Suppressor macrophage (primary cell): ENCODE measurements at regions not wholly inside any gene's neighbourhood (a gene's known extent, or its start where the extent isn't known, plus 50 kb on each side); places are given as distances from the start of the nearest gene placed in this dataset.

Experiments
- DNase-seq, 4 experiments: peaks; one replicate each; pipeline ENCODE4 v3.0.0-alpha.2; 2020 to 2022

- no peak for DNase-seq
Observed at GRCh38 chr3:28743271-28743670, 394.6 kb upstream of the AZI2 start.

DNA sequence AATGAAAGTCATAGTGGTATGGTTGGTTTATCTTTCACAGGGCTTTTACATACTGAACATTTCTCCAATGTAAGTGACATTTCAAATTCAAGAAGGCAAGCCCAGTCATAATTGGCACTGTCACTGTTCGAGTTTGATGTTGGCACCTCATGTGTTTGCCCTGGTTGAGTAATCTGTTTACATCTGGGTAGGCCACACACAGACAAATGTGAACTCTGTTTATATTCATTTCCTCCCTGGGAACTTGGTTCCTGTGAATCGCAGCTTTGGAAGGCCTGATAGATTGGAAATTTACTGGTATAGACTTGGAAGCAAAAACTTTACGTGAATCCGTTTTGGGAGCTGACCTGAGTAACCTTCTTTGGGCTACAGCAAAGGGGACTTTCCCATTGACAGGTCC lies 395.2 kb upstream of the AZI2 start:
- no peak for DNase-seq

- DNase-seq, result no peak
Observed at GRCh38 chr3:28745436-28745835, 396.8 kb upstream of the AZI2 start.

GRCh38 chr3:28745916-28746617 lies 397.4 kb upstream of the AZI2 start:
- no peak for DNase-seq

GRCh38 chr3:28746990-28747389 lies 398.4 kb upstream of the AZI2 start:
- DNase-seq, result no peak

GRCh38 chr3:28751864-28752263 lies 403.2 kb upstream of the AZI2 start:
- DNase-seq, result no peak

DNA sequence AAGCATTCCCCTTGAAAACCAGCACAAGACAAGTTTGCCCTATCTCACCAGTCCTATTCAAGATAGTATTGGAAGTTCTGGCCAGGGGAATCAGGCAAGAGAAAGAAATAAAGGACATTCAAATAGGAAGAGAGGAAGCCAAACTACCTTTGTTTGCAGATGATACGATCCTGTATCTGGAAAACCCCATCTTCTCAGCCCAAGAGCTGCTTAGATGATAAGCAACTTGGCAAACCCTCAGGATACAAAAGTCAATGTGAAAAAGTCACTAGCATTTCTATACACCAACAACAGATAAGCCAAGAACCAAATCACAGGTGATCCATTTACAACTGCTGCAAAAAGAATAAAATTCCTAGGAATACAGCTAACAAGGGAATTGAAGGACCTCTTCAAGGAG lies 403.7 kb upstream of the AZI2 start:
- no peak for DNase-seq

DNA sequence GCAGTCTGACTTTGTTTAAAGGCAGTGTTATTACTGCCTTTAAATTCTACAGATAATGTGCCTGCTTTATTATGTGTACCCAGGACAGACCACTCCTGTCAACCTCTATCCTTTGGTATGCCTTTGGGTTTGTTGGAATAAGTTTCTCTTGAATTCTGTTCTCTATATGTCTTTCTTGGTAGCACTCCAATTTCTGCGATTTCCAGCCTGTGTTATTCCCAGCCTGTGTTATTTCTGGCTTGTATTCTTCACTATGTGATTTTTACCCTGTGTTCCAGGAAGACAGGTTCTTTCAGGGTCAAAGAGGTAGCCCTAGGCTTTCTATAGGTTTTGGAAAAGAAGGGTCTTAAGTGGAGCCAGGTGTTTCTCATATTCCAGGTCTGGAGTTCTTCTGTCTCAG lies 407.4 kb upstream of the AZI2 start:
- no peak for DNase-seq

DNA sequence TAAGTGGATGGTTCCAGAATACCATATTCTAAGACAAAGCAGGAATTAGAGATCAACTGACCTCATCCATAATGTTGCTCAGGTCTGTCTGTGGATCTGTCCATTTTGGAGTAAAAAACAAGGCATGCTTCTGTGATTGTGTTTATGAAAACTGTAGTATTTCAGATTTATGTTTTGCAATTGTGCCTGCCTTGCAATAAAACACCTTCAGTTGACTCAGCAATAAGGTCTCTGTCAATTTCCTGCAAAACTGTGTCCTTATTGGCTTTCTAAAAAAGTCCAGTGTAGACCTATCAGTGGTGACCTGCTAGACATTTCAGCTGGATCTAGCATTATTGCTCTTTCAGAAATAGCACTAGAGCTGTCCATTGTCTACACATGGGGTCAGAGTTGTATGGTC lies 409.5 kb upstream of the AZI2 start:
- no peak for DNase-seq

DNA sequence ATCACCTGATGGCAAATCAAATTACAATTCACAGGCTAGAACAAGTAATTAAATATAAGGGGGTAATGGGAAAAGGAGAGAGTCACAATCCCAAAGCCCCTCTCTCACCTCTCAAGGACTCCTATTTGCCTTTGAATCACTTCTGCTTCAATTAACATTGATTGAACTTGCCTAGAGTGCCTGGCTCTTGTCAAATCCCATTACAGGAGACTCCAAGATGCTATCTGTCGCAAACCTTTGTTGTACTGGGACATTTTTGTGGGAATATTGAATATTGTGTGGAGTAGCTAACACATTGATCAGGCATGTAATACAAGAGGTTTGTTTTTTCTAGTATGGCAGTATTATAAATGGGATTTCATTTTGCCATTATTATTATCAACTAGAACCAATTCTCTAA lies 412.8 kb upstream of the AZI2 start:
- DNase-seq, result no peak

DNA sequence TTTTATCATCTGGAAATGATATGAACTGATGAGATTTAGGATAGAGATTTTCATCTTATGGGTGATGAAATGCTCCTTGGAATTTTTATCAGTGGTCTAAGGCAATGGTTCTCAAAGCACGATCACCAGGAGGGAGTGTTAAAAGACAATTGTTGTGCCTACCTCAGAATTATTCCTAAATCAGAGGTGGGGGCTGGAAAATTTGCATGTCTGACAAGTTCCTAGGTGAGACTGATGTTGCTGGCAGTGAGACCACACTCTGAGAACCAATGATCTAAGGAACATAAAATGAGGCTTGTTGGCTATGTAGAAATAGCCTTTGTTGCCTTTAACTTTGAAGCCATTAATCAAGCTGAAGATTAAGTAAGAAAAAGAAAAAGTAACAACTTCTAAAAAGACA lies 416.6 kb upstream of the AZI2 start:
- no peak for DNase-seq

- DNase-seq, result no peak
Observed at GRCh38 chr3:28768439-28768838, 419.8 kb upstream of the AZI2 start.

- no peak for DNase-seq
Observed at GRCh38 chr3:28777806-28778475, 429.3 kb upstream of the AZI2 start.

DNA sequence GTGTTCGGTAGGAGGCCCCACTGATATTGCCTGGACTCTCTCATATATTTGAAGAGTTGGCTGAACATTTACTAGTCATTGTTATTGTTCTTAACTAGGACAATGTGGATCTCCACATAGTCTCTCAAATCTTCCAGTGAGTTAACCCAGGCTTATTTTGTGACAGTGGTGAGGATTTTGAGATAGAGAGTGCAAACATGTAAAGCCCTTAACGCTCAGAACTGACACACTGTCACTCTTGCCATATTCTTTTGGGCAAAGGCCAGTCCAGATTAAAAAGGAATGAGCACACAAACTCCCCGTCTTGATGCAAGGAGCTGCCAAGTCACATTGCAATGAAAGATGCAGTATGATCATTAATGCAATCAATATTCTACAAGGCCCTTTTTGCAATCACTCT lies 431.9 kb upstream of the AZI2 start:
- DNase-seq, result no peak

DNA sequence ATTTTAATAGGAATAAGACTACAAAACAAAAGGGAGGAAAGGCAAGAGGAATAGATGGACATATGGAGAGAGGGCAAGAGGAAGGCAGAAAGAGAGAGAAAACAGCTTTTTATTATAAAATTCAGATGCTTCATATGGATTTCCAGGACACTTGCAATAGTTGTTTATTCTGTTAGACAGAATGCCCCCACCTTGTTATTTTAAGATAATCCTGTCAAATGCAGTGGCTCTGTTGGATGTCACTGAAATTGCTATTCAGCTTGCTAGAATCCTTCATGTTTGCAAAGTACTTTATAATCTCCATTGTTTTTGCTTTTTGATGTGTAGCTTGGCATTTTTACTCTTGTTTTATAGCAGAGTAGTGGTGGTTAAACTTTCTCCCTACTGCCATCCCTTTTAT lies 432.4 kb upstream of the AZI2 start:
- DNase-seq, result no peak

DNA sequence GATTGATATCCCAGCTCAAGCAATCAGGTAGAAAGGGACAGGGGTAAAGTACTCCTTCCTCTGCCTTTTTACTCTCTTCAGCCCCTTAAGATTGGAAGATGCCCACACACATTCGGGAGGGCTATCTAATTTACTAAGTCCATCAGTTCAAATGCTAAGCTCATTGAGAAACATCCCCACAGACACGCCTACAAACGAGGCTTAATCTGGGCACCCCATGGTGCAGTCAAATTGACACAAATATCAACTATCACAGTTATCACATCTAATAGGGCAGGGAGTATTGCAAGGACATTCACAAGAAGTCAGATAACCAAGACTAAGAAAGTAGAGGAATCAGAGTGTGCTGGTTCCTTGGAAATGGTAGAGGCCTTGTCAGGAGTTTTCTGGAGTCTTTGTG lies 437.8 kb upstream of the AZI2 start:
- DNase-seq, result no peak

- DNase-seq, result no peak
Observed at GRCh38 chr3:28788571-28788970, 439.9 kb upstream of the AZI2 start.

DNA sequence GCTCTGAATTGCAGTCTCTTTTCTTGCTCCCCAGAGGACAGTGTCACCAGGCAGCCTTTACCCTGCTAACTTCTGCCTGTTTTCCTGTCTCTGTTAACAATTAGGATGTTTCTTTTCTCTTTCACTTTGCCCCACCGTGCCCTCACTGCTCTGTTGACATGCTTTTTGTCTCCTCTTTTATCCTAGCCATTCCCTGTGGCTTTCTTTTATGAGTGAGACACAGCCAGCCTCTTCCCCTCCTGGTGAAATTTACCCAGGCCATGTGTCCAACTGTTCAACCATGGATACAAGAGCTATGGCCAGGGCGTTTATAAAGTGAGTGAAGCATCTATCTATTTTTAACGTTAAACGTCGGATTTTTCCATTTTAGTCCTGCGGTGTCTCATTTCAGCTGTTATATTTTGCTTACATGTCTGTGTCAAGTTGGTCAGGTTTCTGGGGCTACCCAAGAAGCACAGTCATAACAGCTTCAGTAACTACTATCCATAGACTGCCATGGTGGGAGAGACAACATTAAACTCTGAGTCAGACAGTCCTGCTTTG lies 443.2 kb upstream of the AZI2 start:
- no peak for DNase-seq

GRCh38 chr3:28792604-28793003 lies 444.0 kb upstream of the AZI2 start:
- no peak for DNase-seq

- DNase-seq, result no peak
Observed at GRCh38 chr3:28799084-28799483, 450.5 kb upstream of the AZI2 start.

GRCh38 chr3:28800203-28800602 lies 451.6 kb upstream of the AZI2 start:
- no peak for DNase-seq

DNA sequence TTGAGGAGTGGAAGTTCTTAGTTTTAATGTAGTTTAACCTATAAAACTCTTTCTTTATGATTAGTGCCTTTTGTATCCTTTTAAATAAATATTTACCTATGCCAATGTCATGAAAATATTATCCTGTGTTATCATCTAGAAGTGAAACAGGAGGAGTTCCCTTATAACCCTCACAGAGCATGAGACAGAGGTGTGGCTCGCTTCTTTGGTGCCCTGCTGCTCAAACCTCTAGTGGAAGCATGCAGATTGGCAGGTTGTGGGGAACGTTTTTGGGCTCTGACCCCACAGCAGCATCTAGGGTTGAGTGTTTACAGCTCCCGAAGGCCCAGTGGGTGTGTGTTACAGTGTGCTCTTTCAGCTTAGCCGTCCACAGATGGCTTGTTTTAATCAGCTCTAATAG lies 459.4 kb upstream of the AZI2 start:
- no peak for DNase-seq

- no peak for DNase-seq
Observed at GRCh38 chr3:28816017-28816416, 464.9 kb upstream of the RBMS3 start.

DNA sequence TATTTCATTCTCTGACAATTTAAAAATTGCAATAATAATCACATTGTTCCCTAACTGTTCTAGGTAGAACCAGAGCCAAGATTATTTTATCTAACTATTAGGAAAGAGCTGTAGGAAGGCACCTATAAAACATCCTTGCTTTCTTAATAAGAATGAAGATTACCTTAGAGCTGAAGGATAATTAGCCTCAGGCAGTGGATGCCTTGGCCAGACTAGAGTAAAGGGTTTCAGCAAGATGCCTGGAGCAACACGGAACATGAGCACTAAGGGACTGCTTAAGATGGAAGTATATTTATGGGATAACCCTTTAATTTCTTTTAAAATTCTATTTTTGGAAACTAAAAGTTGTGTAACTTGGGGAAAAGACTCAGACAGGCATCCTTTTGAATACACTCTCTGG lies 456.6 kb upstream of the RBMS3 start:
- no peak for DNase-seq

DNA sequence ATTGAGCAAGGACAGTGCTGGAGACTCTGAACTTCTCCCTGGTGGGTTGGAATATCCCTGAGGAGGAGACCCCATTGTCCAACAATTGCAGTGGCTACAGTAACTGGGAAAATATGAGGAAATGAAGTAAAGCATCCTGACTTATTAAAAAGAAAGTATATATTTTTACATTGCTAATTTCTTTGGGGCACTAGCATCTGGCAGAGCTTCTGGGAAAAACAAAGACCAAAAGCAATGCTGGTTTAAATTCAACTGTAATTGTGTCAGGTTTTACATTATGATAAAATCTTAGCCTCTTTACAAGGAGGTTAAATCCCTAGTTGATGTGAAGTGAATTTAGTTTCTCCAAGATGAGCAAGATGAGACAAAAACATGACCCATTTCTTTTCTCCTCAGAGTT lies 454.0 kb upstream of the RBMS3 start:
- DNase-seq, result no peak
